IMR-90 (cell line): ENCODE measurements at regions not wholly inside any gene's neighbourhood (a gene's known extent, or its start where the extent isn't known, plus 50 kb on each side); places are given as distances from the start of the nearest gene placed in this dataset.

Experiments
- ATAC-seq: fragments of 200-7000 bp; cut with Tn5 transposase; 2 replicates; pipeline ENCODE4 v1.9.1; 2020; ENCODE audit warnings: low read depth, mild to moderate bottlenecking, moderate library complexity
- BruUV-seq: library from RNA; stranded (reverse); fragments of 400-500 nt; replicated peaks from 2 replicates; lab custom pipeline; 2021; lab: Mats Ljungman, UMichigan
- CTCF ChIA-PET: fragments of 300-600 bp; formaldehyde crosslinking; extraction: SDS; loops from one replicate; lab custom pipeline; 2021; ENCODE audit warnings: antibody characterized with exemption; lab: Yijun Ruan, JAX
- POLR2A ChIA-PET: fragments of 300-600 bp; sonication (Branson Sonifier 250); formaldehyde crosslinking; loops from one replicate; lab custom pipeline; 2022; ENCODE audit warnings: antibody characterized with exemption; ENCODE audit not compliant: unreplicated experiment; lab: Charles Lee
- DNase-seq: peaks from one replicate; pipeline ENCODE4 v3.0.0; 2013
- H2AFZ ChIP-seq: replicated peaks from 2 replicates; pipeline ENCODE3; 2013; ENCODE audit warnings: low read length, mild to moderate bottlenecking; ENCODE audit not compliant: poor library complexity
- H2AK5ac ChIP-seq: 2 replicates; pipeline ENCODE4 v1.6.1; 2013; ENCODE audit warnings: low read depth, low read length, inconsistent platforms
- H2AK9ac ChIP-seq: replicated peaks from 2 replicates; pipeline ENCODE3; 2013; ENCODE audit warnings: mild to moderate bottlenecking, low read depth, low read length, moderate library complexity; ENCODE audit not compliant: poor library complexity
- H2BK120ac ChIP-seq: 2 replicates; pipeline ENCODE4 v1.6.1; 2013; ENCODE audit warnings: low read depth, low read length, inconsistent platforms
- H2BK15ac ChIP-seq: 3 replicates; pipeline ENCODE4 v1.6.1; 2013; ENCODE audit warnings: low read depth, low read length, inconsistent platforms
- H2BK20ac ChIP-seq: 2 replicates; pipeline ENCODE4 v1.6.1; 2013; ENCODE audit warnings: low read depth, mild to moderate bottlenecking, inconsistent platforms, low read length, moderate library complexity
- H2BK5ac ChIP-seq: 2 replicates; pipeline ENCODE4 v1.6.1; 2013; ENCODE audit warnings: mild to moderate bottlenecking, low read depth, low read length, inconsistent platforms; ENCODE audit not compliant: poor library complexity, severe bottlenecking
- H3K14ac ChIP-seq: replicated peaks from 2 replicates; pipeline ENCODE4 v1.6.1; 2013; ENCODE audit warnings: low read depth, low read length, inconsistent platforms
- H3K18ac ChIP-seq: 2 replicates; pipeline ENCODE4 v1.6.1; 2013; ENCODE audit warnings: low read depth, low read length, control low read depth
- H3K23ac ChIP-seq: 2 replicates; pipeline ENCODE4 v1.6.1; 2013; ENCODE audit warnings: low read depth, low read length, inconsistent platforms
- H3K27ac ChIP-seq: 2 replicates; pipeline ENCODE4 v1.5.1; 2013; ENCODE audit warnings: mild to moderate bottlenecking, control low read depth, low read length; ENCODE audit not compliant: insufficient read depth
- H3K27me3 ChIP-seq: 2 replicates; pipeline ENCODE4 v1.6.1; 2013; ENCODE audit warnings: low read length; ENCODE audit not compliant: control insufficient read depth, insufficient read depth
- H3K36me3 ChIP-seq: 2 replicates; pipeline ENCODE4 v1.6.1; 2013; ENCODE audit warnings: low read length, mixed read lengths; ENCODE audit not compliant: control insufficient read depth, insufficient read depth
- H3K4ac ChIP-seq: 2 replicates; pipeline ENCODE4 v1.6.1; 2013; ENCODE audit warnings: low read depth, low read length, inconsistent platforms
- H3K4me1 ChIP-seq: 2 replicates; pipeline ENCODE4 v1.6.1; 2013; ENCODE audit warnings: low read length, mixed read lengths; ENCODE audit not compliant: control insufficient read depth, insufficient read depth
- H3K4me2 ChIP-seq: 2 replicates; pipeline ENCODE4 v1.6.1; 2013; ENCODE audit warnings: low read depth, mild to moderate bottlenecking, control low read depth, low read length, moderate library complexity
- H3K4me3 ChIP-seq: 2 replicates; pipeline ENCODE4 v1.5.1; 2013; ENCODE audit warnings: low read depth, mild to moderate bottlenecking, control low read depth, low read length, moderate library complexity; ENCODE audit not compliant: insufficient read depth
- H3K56ac ChIP-seq: 2 replicates; pipeline ENCODE4 v1.6.1; 2013; ENCODE audit warnings: low read length, inconsistent platforms; ENCODE audit not compliant: insufficient read depth; ENCODE audit errors: extremely low read depth
- H3K79me1 ChIP-seq, 2 experiments: 2 replicates each; pipeline ENCODE4 v1.6.1; 2013; ENCODE audit warnings: low read length in 2 of 2, inconsistent platforms in 1 of 2, low read depth in 1 of 2
- H3K9ac ChIP-seq: 2 replicates; pipeline ENCODE4 v1.6.1; 2013; ENCODE audit warnings: low read depth, low read length, control low read depth
- H3K9me1 ChIP-seq: 2 replicates; pipeline ENCODE4 v1.6.1; 2013; ENCODE audit warnings: low read length, inconsistent platforms; ENCODE audit not compliant: insufficient read depth
- H3K9me3 ChIP-seq: 2 replicates; pipeline ENCODE4 v1.6.1; 2013; ENCODE audit warnings: low read length; ENCODE audit not compliant: control insufficient read depth, insufficient read depth
- H4K20me1 ChIP-seq: 2 replicates; pipeline ENCODE4 v1.6.1; 2013; ENCODE audit warnings: low read length, inconsistent platforms; ENCODE audit not compliant: insufficient read depth
- H4K5ac ChIP-seq: 2 replicates; pipeline ENCODE4 v1.6.1; 2013; ENCODE audit warnings: mild to moderate bottlenecking, low read depth, low read length, control low read depth
- H4K8ac ChIP-seq, 2 experiments: 2 replicates each; pipeline ENCODE4 v1.6.1; 2013; ENCODE audit warnings: low read depth in 2 of 2, low read length in 2 of 2, control low read depth in 1 of 2, inconsistent platforms in 1 of 2
- H4K91ac ChIP-seq: 2 replicates; pipeline ENCODE4 v1.6.1; 2013; ENCODE audit warnings: low read depth, low read length, inconsistent platforms; ENCODE audit not compliant: insufficient read depth
- BHLHE40 ChIP-seq: fragments of 150-350 bp; IDR thresholded peaks from 2 replicates; pipeline ENCODE4 v1.6.1; 2016; ENCODE audit warnings: mild to moderate bottlenecking, low read depth, low read length
- CEBPB ChIP-seq: IDR thresholded peaks from 2 replicates; pipeline ENCODE4 v1.6.1; 2012; ENCODE audit warnings: low read depth, low read length, improper control_type of control experiment
- CHD1 ChIP-seq: IDR thresholded peaks from 2 replicates; pipeline ENCODE4 v1.6.1; 2012; ENCODE audit warnings: low read depth, low read length, improper control_type of control experiment
- CTCF ChIP-seq: conservative IDR thresholded peaks from 2 replicates; pipeline ENCODE4 v1.5.1; 2012; ENCODE audit warnings: mild to moderate bottlenecking, low read depth, low read length, improper control_type of control experiment
- FOS ChIP-seq: fragments of 150-350 bp; IDR thresholded peaks from 2 replicates; pipeline ENCODE4 v1.6.1; 2016; ENCODE audit warnings: low read depth, low read length
- MAFK ChIP-seq: IDR thresholded peaks from 2 replicates; pipeline ENCODE4 v1.6.1; 2012; ENCODE audit warnings: low read depth, low read length, improper control_type of control experiment
- MAZ ChIP-seq: IDR thresholded peaks from 2 replicates; pipeline ENCODE4 v1.6.1; 2012; ENCODE audit warnings: low read depth, mild to moderate bottlenecking, low read length, improper control_type of control experiment, moderate library complexity, borderline replicate concordance
- MXI1 ChIP-seq: IDR thresholded peaks from 2 replicates; pipeline ENCODE4 v1.6.1; 2012; ENCODE audit warnings: low read depth, mild to moderate bottlenecking, low read length, moderate library complexity, borderline replicate concordance
- NFE2L2 ChIP-seq: fragments of 150-350 bp; IDR thresholded peaks from 2 replicates; pipeline ENCODE4 v1.6.1; 2016; ENCODE audit warnings: low read depth, mild to moderate bottlenecking, low read length
- POLR2A ChIP-seq: IDR thresholded peaks from 2 replicates; pipeline ENCODE4 v1.6.1; 2012; ENCODE audit warnings: mild to moderate bottlenecking, low read depth, low read length
- RAD21 ChIP-seq: IDR thresholded peaks from 2 replicates; pipeline ENCODE4 v1.6.1; 2012; ENCODE audit warnings: low read length, improper control_type of control experiment
- RCOR1 ChIP-seq: IDR thresholded peaks from 2 replicates; pipeline ENCODE4 v1.6.1; 2012; ENCODE audit warnings: mild to moderate bottlenecking, low read length, improper control_type of control experiment; ENCODE audit not compliant: insufficient replicate concordance
- RFX5 ChIP-seq: IDR thresholded peaks from 2 replicates; pipeline ENCODE4 v1.8.0; 2012; ENCODE audit warnings: low read depth, mild to moderate bottlenecking, low read length, moderate library complexity
- SMC3 ChIP-seq: fragments of 150-350 bp; IDR thresholded peaks from 2 replicates; pipeline ENCODE4 v1.6.1; 2016; ENCODE audit warnings: low read depth, mild to moderate bottlenecking, antibody characterized with exemption, low read length, moderate library complexity
- USF2 ChIP-seq: fragments of 150-350 bp; IDR thresholded peaks from 2 replicates; pipeline ENCODE4 v1.6.1; 2017; ENCODE audit warnings: mild to moderate bottlenecking, antibody characterized with exemption, low read length, low read depth
- dilution Hi-C: fragments of 300-500 bp; cut with HindIII; formaldehyde crosslinking; loops from one replicate; pipeline ENCODE4 v1.14.3; 2018; ENCODE audit warnings: low sequenced_read_pairs; ENCODE audit not compliant: unreplicated experiment
- in situ Hi-C: fragments of 300-500 bp; cut with MboI; formaldehyde crosslinking; loops from 3 replicates; pipeline ENCODE4 v1.14.3; 2019; ENCODE audit warnings: low sequenced_read_pairs, inconsistent platforms, mixed read lengths
- intact Hi-C: fragments of 100-400 bp; cut with micrococcal nuclease; formaldehyde crosslinking; loops from 2 replicates; pipeline ENCODE4 v1.10.0; 2022
- TF ChIP-seq, protein P1 (sequence below): fragments of 150-350 bp; IDR thresholded peaks from 2 replicates; pipeline ENCODE4 v1.6.1; 2016; ENCODE audit warnings: low read depth, mild to moderate bottlenecking, low read length, moderate library complexity, borderline replicate concordance

- H4K20me1 ChIP-seq: no peaks in the 10 kb centered on the region
- H3K9me3 ChIP-seq: peaks cover 5% of the 10 kb centered on the region; the same call in 1 of the 2 replicates
- POLR2A ChIA-PET: no interaction called here
- H4K8ac ChIP-seq: no peak overlapping the region
- no peaks in the 10 kb centered on the region for H3K9me1 ChIP-seq
- intact Hi-C loops: no loop called here
- in situ Hi-C loops: no loop called here
- H3K56ac ChIP-seq: no peak overlapping the region
- H2BK15ac ChIP-seq: no peak overlapping the region
- no peak overlapping the region for H2BK20ac ChIP-seq
- H2AK9ac ChIP-seq: no peak overlapping the region
- no peaks in the 10 kb centered on the region for H3K27me3 ChIP-seq
- H4K5ac ChIP-seq: no peak overlapping the region
- no peak overlapping the region for H3K4me3 ChIP-seq
- no TSS peak for BruUV-seq
- H2AK5ac ChIP-seq: no peak overlapping the region
- H3K4me2 ChIP-seq: no peak overlapping the region
- ATAC-seq (no peak), DNase-seq (no peak)
- no peaks in the 10 kb centered on the region for H3K4me1 ChIP-seq
- no peaks in the 10 kb centered on the region for H3K79me1 ChIP-seq
- no peak overlapping the region for H4K91ac ChIP-seq
- no peak overlapping the region for H3K27ac ChIP-seq
- H2BK120ac ChIP-seq: no peak overlapping the region
- no peak overlapping the region for H3K4ac ChIP-seq
- no peak overlapping the region for H3K14ac ChIP-seq
- TF ChIP-seq SMC3: no peak
- TF ChIP-seq MAZ: no peak
- no peak for TF ChIP-seq CEBPB
- no peak for TF ChIP-seq CTCF
- no peak for TF ChIP-seq RCOR1
- TF ChIP-seq, protein P1, sequence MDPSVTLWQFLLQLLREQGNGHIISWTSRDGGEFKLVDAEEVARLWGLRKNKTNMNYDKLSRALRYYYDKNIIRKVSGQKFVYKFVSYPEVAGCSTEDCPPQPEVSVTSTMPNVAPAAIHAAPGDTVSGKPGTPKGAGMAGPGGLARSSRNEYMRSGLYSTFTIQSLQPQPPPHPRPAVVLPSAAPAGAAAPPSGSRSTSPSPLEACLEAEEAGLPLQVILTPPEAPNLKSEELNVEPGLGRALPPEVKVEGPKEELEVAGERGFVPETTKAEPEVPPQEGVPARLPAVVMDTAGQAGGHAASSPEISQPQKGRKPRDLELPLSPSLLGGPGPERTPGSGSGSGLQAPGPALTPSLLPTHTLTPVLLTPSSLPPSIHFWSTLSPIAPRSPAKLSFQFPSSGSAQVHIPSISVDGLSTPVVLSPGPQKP: no peak
- no peak for TF ChIP-seq RAD21
- no peak for TF ChIP-seq MAFK
- no peak for TF ChIP-seq MXI1
- no peak for TF ChIP-seq CHD1
- no peak for TF ChIP-seq BHLHE40
- no peak for TF ChIP-seq POLR2A
- no peak for TF ChIP-seq USF2
- no peak for TF ChIP-seq FOS
- no peak for TF ChIP-seq RFX5
- no peak for TF ChIP-seq NFE2L2
- no peak overlapping the region for H3K18ac ChIP-seq
- CTCF ChIA-PET: no interaction called here
- no peak overlapping the region for H2BK5ac ChIP-seq
- H3K9ac ChIP-seq: no peak overlapping the region
- dilution Hi-C loops: no loop called here
- H3K23ac ChIP-seq: no peak overlapping the region
- no peaks in the 10 kb centered on the region for H3K36me3 ChIP-seq
- H2AFZ ChIP-seq: no peak overlapping the region
Measured at GRCh38 chrX:108993909-108994308, 257.5 kb upstream of the IRS4 start.
